RPMI7951 (cell line): ENCODE measurements at regions not wholly inside any gene's neighbourhood (a gene's known extent, or its start where the extent isn't known, plus 50 kb on each side); places are given as distances from the start of the nearest gene placed in this dataset.
A peak's percentile ranks its signal among the peaks of the same experiment; 100 is the strongest.

ENCODE experiments used
- DNase-seq: peaks from one replicate; pipeline ENCODE4 v3.0.0-alpha.2; 2012; ENCODE audit warnings: low read depth

DNA sequence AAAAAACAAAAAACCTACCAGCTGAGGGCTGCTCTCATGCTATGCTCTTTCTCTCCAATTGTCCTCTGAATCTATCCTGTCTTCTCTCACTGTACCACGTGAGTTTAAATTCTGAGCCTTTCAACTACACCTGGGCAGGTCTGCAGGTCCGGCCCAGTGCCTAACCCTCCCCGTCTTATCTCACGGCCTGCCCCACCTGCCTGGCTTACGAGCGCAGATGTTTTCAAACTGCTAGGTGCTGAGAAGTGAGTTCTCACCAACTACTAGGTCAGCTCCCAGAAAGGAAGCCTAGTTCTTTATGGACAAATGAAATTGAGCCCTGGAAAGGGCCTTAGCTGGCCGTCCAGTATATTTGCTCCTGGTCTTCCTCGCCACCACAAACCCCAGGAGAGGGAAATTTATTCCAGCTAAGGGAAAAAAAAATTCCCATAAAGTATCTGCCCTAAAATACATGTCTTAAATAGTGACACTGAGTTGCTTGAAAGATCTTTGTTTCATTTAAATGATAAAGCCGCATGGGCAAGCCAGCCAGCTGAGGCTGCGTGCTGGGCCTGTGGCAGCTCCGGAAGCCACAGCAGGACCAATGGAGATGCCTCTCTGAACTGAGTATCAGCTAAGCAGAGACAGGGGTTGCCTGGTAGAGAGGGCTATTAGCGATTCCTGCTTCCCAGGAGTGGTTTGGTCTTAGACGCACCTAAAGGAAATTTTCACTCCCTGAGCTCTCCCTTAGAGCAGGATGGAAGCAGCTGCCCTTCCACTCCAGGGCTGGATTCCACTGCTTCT is 92.5 kb upstream of the NCK2 start:
- no peak for DNase-seq

DNA sequence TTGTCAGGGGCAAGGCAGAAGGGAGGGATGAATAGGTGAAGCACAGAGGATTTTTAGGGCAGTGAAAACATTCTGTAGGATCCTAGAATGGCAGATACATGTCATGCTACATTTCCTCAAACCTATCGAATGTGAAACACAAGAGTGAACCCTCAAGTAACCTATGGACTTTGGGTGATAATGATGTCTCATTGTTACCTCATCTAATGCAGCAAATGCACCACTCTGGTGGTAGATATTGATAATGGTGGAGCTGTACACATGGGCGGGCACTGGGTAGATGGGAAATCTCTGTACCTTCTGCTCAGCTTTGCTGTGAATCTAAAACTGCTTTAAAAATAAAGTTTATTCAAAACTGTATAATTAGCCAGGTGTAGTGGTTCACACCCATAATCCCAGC is 95.2 kb upstream of the NCK2 start:
- DNase-seq = no peak

DNA sequence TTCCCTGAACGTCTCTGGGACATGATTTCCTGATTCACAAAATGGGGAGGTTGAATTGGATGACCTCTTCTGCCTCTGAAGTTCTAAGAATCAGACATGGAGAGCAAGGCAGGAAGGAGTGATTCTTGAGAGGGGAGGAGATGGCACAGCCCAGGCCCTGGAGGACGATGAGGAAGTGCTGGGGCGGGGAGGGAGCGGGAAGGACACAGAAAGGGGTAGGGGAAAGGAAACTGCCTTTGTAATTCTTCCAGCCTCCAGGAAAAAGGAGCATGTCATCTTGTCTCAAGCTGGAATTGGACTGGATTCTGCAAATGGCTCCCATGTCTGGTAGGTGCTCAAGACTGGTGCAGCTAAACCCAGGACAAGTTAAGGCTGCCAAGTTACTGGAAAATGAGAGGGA is 97.0 kb upstream of the NCK2 start:
- no peak for DNase-seq

DNA sequence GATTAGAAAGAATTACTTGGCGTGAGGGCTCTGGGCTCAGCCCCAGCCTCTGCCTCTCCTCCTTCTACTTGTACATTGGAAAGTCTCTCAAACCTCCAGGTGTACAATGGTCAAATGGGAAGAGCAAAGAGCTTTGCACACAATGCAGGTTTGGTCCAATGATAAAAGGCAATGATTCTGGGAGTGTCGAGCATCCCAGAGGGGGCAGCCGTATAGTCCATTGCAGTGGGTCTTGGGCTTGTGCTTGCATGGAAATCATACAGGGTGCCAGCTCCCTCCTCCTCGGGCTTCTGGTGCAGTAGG is 98.0 kb upstream of the NCK2 start:
- no peak for DNase-seq

DNA sequence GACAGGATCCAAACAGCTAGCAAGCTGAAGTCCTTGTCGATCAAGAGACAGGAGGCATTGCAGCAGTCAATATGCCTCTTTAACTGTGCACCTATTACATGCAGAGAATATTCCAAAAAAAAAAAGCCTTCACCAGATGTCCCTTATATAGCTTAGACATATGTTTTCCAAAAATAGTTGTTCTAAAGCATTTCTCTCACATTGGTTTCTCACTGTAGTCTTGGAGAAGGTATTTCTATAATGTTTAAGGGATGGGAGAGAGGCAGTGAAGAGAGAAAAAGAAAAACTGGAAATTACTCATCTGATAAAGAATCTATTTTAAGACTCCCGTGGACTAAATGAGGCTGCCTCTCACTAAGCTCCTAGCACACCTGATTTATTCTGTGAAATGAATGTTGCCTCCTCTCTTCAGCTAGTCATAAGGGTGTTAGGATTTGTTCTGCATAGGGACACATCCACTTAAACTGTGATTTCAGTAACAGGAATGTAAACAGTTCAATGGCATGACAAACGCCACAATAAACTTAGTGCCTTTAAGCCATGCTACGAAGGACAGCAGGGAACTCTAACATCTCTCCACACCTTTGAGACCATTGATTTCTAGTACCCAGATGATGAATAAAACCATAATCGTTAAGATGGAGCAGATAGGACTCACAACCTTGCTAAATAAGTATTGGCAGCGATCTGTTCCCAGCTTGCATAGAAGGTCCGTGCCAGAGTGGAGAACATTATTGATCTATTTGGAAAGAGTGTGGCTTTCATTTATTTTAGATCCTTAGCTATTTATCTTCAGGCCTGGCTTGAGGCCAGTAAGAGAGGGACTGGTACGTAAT is 98.6 kb upstream of the NCK2 start:
- DNase-seq = no peak

DNA sequence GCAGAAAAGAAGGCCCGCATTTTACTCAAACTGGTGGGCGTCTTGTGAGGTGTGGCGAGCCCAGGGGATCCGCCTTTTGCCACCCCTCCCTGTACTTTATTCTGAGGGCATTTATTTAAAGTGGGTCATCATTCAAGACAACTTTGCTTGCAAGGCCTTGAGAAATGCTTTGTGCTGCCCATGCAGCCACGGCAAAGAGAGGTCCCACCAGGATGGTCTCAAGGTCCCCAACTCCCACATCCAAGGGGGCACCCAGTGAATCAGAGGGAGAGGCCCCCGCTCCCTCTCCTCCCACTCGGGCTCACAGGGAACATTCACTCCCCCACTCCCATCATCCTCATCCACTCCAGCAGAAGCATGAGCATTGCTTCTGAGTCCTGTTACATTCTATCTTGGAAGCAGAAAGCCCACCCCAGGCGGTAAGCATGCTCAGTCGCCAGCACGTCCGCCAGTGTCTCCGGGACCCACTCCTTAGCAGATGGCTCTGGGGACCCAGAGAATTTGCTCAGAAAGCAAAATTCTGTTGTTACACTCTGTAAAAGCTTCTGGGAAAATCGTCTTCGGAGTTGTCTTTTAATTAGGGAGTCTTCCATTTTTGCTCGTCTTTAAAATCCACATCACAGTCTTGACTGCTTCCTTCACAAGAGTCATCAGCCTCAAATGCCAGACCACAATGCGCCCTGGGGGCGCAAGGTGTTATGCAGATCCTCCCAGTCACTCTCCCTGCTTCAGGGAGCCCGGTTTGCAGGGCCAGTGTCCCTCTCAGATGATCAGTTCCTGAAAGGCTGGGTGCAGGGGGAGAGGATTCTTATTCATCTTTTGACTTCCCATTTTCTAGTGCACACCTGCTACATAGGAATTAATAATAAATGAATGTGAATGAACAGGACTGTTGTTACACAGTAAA is 99.4 kb upstream of the NCK2 start:
- DNase-seq = no peak

DNA sequence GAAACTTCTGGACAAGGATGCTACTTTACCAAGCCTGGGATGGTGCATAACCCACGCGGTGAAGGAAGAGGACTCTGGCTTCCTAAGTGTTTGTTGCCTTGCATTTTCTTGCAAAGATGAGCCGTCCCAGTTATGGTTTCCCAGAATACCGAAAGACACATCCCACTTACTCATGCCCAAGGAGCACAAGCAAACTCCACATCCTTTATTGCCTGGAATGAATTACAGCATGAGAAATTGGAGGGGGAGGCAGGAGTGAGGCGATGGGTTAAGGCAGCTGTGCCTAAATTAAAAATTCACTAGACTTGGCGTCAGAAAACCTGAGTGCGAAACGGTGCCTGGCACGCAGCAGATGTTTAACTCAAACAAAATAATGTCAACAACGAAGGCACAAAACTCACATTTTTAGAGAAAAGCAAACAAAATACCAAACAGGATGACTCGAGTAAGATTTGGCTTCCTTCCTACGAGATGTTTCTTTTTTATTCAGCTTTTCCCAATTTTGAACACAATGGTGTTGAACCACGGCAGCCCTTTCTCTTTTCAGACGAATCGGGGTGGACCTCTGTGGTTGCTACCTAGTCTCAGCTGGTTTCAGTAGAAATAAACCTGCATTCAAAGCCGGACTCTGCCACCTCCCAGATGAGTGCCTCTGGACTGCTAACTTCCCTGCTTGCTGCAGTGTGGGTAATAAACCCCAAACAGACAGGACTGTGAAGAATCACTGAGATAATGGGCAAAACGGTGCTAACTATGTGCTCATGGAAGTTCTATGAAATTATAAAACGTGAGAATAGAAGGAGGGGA is 100.3 kb upstream of the NCK2 start:
- peak; percentile 21 for DNase-seq

DNA sequence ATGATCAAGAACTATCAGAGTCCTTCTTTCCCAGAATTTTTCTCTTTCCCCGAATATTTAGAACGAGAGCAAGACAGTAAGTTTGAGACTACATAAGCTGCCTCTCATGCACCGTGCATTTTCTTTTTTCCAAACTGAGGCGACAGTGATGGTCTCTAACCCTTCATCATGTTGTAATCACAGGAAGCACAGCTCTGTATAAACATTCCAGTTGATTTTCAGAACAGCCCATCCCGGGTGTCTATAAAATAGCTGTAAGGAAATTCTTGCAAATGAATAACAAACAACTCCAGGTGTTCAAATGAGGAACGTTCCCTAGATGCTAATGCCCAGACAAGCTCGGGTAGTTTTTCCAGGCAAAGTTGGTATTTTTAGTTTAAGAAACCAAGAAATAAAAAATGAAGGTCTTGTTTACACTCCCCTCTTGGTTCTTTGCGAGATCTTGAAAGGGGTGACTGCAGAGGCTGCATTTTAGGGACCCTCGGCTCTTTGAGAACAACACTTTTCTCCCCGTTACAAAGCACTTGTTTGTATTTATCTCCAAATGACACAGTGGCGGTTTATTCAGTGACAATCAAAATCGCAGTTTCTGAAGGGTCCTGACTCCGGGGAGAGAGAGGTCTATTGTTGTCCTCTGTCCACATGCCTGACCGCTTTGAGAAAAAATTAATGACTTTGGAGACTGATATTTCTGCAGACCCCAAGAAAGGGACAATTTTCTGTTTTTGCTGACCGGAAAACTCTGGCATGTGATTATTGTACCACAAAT is 101.1 kb upstream of the NCK2 start:
- no peak for DNase-seq

DNA sequence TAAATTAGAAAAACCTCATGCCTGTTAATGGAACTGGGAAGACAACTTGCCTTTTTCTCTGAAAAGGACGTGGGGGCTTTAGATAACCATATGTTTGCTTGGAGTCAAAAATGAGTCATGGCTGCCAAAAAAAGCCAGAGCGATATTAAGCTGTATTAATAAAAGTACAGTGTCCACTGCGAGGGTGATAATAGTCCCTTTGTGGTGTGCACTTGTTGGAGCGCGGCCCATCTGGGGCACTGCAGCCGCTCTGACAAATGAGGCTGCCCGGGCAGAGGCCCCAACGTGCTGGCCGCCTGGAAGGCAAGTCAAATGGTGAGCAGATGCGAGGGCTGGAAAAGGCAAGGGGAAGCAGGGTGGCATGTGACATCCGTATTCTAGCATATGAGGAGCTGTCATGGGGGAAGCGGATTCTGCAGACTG is 103.3 kb upstream of the NCK2 start:
- DNase-seq = peak; percentile 69

DNA sequence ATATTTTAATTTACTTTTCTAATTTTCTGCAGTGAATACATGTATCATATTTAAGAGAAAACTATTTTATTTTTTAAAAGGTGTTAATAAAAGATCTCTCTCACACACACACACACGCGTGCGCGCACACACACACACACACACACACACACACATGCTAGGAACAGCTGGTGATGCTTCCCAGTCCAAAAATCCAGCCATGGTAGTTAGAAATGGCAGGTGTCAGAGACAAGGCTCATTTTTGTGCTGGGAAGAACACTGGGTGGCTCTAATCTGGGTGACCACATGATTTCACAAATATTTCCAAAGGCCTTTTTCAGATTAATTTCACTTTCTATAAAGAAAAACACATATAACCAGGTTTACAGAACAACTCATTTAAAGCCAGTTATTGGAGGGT is 104.5 kb upstream of the NCK2 start:
- DNase-seq = no peak

DNA sequence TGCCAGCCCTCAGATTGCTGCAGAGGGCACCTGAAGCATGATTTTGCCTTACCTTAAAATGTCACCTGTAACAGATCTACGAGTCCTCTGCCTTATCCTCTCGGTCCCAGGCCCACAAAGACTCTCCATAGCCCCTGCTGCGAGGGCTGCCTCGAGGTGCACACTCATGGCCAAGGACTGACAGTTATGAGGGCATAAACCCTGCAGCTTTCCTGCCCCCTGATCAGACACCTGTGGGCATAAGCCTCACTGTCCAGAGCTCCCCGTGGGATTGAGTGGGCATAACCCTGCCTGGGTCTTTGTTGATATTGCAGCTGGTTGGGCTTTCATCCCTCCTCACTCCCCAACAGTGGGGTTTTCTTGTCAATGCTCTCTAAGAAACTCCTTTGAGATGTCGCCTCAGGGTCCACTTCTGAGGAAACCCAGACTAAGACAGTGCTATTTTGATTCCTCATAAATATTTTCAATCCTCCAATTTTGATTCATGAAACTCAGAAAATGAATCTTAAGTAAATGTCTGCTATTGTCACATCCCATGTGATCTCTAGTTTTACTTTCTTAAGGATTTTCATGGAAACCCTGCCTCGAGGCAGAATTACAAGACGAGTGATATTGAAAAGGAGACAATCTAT is 108.5 kb upstream of the NCK2 start:
- peak; percentile 12 for DNase-seq

DNA sequence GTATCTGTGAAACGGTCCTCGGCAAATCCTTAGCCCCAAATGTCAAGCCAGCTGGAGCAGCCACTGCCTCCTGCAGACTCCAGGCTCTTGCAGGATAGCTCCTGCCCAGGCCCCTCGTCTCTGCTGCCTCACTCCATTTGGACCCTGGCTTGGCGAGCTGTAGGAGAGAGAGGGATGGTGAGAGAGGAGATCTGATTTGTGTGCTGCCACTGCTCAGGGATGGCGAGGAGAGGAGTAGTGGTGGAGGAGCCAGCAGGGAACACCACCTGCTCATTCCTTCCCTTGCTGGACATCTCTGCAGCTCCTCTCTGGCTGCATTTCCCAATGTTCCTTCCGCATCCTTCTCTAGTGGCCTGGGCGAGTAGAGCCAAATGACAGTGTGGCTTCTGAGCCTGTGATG is 109.1 kb upstream of the NCK2 start:
- DNase-seq = no peak

DNA sequence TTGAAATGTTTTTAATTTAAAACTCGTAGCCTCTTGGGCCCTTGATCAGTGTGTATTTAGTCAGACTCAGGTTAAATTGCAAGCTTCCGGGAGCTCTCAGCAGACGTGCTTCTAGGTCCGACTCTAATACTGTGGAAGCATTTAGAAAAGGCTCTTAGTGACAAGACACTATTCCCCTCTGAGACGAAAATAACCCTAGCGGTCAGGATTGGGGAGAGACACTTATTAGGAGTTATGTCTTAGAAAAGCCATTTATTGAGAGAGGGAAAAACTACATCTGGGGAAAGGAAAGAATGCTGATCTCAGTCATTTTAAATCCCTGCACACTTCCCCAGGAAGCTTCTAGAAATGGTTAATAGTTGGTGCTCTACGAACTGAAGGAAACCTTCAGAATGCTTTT is 110.5 kb upstream of the NCK2 start:
- peak; percentile 23 for DNase-seq

DNA sequence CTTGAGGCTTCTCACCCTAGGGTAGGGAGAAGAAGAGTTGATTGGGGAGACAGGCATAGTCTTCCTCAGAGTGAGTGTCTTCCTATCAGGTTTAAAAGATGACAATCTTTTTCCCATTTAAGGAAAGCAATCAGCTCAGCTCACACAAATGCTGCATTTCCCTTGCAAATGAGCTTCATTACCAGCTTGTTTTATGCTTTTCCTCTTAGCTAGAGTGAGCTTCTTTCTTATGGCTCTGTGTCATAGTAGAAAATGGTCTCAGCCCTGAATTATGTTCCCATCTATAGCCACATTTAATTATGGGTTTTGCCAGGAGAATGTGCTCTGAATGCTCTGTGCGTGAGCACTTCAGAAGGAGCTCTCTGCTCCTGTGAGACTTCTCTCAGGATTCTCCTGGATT is 112.8 kb upstream of the NCK2 start:
- DNase-seq = no peak

DNA sequence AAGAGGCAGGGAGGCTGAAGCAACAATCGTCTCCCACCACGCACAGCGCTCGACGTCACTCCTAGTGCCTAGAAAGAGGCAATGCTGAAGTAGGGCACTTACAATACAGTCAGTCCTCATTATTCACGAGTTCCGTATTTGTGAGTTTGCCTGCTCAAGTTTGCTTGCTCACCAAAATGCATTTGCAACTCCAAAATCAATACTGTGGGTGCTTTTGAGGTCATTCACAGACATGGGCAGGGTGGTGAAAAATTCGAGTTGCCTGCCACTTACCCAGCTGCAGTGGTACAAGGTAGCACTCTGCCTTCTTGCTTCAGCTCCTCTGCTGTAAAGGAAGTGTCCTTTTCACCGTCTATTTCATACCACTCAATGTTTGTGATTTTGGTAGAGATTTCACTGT is 113.7 kb upstream of the NCK2 start:
- DNase-seq = no peak

DNA sequence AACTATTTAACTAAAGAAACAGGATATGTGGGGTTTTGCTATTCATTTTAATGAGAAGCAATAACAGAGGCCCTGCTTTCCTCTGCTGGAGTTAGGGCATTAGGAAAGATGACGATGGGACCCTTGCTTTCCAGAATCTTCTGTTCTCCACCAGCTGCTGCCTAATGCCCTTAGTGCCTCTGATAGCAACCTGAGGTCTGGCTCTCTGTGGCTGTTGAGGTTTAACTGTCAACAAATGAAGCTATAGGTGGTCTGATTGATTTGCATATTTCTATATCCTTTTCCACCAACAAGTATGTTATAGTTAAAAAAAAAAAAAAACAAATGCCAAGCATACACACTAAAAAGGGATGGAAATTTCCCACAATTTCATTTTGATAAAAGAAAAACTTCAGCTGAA is 115.1 kb upstream of the NCK2 start:
- no peak for DNase-seq

DNA sequence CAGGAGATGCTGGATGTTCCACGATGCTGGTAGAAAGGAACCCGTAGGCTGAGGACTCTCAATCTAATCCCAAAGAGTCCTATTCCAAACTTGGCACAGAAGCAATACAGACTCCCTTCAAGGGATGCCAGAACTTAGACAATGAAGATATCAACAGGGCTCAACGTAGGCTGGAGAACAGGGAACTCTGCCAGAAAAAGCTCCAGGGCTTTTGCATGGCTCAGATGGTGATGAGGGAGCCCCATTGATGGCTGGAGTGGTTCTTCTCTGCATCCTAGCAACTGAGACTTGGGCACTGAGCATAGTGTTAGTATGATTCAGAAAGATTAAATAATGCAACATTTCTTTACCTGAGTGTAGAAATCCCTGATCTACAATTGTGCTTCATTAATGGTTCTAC is 117.2 kb upstream of the NCK2 start:
- DNase-seq = no peak

DNA sequence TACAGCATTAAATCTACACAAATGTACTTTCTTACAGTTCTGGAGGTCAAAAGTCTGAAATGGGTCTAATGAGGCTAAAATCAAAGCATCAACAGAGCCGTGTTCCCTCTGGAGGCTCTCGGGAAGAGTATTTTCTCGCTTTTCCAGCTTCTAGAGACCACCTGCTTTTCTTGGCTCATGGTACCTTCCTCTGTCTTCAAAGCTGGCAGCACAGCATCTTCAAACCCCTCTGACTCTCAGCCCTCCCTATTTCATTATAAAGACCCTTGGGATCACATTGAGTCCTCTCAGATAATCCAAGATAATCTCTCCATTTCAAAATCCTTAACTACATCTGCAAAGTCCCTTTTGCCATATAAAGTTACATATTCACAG is 117.8 kb upstream of the NCK2 start:
- DNase-seq = no peak

DNA sequence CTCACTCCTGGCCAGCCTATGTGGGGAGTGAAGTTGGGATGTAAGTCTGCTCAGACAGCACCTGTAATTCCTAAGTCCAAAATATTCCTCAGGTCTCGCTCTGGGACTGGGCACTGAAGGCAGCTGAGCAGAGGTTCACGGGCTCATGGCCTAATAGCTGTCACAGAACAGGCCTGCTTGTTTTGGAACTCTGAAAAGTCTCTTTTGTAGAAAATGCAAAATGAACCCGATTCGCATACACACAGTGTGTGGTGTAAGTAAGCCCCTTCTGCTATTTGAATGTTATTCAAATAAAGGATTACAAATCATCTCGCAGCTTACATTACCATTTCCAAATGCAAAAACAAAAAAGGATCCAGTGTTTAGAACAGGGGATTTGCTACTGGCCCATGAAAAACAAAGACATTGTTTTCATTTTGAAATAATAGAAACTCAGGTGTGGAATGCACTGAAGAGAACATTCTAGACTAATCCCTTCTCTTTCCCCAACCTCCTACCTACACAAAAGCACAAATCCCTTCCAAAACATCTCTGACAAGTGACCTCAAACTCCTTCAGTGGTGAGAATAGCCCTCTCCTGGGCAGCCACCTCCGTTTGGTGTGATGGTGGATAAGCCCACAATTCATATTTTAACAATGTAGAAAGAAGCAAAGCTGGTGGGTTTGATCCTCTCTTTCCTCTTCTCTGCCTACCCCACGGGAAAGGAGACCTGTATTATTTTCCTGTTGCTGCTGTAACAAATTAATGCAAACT is 118.3 kb upstream of the NCK2 start:
- no peak for DNase-seq

DNA sequence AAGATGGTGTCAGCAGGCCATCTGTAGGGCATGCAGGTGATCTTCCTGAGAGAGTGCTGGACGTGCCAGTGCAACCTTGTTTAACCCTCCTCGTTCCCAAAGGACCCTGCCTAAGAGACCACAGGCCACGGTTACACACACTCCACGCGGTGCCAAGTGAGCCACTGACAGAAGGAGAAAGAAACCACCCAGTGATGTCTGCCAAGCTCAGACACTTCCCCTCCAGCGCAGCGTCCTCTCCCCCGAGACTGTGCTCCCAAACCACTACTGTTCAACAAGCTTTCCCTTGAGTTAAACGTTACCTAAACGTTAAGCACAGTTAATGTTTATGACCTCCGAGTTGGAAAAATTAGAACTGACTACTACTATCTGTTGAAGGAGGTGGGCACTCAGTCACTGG is 119.1 kb upstream of the NCK2 start:
- DNase-seq = no peak
